ENCODE measurements at regions not wholly inside any gene's neighbourhood (a gene's known extent, or its start where the extent isn't known, plus 50 kb on each side); places are given as distances from the start of the nearest gene placed in this dataset.

DNA sequence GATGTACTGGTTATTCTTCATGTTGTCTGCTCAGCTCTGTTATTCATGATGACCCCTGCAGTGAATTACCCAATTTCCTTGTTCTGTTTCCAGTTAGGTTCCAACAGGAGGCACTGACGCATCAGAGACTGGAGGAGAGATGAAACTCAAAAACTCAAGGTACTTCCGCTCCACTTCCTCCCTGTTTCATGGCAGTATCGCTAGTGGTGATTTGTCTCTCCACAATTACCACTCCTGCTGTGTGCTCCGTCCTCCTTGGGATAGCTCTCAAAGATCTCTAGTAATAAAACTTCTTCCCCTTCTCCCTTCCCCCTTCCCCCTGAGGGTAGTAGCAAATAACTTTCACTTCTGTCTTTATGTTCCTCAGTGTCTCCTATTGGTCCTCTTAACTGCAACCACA, 107.4 kb upstream of the ABCB5 start:
- TF ChIP-seq, protein P1, sequence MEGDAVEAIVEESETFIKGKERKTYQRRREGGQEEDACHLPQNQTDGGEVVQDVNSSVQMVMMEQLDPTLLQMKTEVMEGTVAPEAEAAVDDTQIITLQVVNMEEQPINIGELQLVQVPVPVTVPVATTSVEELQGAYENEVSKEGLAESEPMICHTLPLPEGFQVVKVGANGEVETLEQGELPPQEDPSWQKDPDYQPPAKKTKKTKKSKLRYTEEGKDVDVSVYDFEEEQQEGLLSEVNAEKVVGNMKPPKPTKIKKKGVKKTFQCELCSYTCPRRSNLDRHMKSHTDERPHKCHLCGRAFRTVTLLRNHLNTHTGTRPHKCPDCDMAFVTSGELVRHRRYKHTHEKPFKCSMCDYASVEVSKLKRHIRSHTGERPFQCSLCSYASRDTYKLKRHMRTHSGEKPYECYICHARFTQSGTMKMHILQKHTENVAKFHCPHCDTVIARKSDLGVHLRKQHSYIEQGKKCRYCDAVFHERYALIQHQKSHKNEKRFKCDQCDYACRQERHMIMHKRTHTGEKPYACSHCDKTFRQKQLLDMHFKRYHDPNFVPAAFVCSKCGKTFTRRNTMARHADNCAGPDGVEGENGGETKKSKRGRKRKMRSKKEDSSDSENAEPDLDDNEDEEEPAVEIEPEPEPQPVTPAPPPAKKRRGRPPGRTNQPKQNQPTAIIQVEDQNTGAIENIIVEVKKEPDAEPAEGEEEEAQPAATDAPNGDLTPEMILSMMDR (IDR thresholded peaks at IDR 0.05; ENCODE audit: insufficient read depth, low read length, poor library complexity, severe bottlenecking) = no peak
- TF ChIP-seq EZH2phosphoT487 (conservative IDR thresholded peaks at IDR 0.05; ENCODE audit: low read length) = no peak

All from SU-DHL-6 (cell line).